ENCODE measurements at regions not wholly inside any gene's neighbourhood (a gene's known extent, or its start where the extent isn't known, plus 50 kb on each side); places are given as distances from the start of the nearest gene placed in this dataset.
A peak's percentile ranks its signal among the peaks of the same experiment; 100 is the strongest.

DNA sequence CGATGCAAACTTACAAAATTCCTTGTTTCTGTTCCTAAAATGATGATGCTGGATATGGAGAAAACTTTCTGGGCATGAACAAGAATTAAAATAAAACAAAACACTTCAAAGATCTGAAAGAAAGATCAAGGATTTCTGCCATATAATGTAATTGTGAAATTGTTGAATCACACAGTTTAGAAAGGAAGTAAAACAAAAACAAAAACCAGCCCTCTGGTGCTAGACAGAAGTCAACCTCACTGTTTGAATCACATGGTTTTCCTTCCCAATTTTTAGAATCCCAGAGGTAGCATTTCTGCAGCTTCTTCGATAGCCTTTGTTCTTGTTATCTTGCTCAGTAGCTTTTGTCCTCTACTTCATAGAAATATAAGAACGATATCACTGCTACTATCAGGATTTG, 118.2 kb upstream of the ARGLU1 start:
- Histone ChIP-seq H3K9me2 (ENCODE audit: insufficient read depth, low read length) (no peaks in the 10 kb centered on the region), H3K27ac (ENCODE audit: low read length) (no peak overlapping the region), H3F3A (ENCODE audit: insufficient read depth, low read length, poor library complexity, severe bottlenecking) (peaks cover 4% of the 10 kb centered on the region), H3K9me3 (ENCODE audit: low read length) (no peaks in the 10 kb centered on the region), H3K4me2 (ENCODE audit: low read length) (no peak overlapping the region), H2AFZ (ENCODE audit: low read depth, low read length) (no peak overlapping the region), H4K20me1 (ENCODE audit: insufficient read depth) (no peaks in the 10 kb centered on the region), H3K27me3 (ENCODE audit: insufficient read depth, low read depth, low read length) (no peaks in the 10 kb centered on the region), H3K36me3 (ENCODE audit: insufficient read depth, low read length) (no peaks in the 10 kb centered on the region), H3K9ac (ENCODE audit: low read length) (no peak overlapping the region), H3K4me3 (ENCODE audit: low read length) (no peak overlapping the region), H3K79me2 (replicated peaks; ENCODE audit: insufficient read depth, low read length) (no peaks in the 10 kb centered on the region)
- TF ChIP-seq POLR2AphosphoS5 (IDR thresholded peaks at IDR 0.05), result no peak
- TF ChIP-seq RAD21 (conservative IDR thresholded peaks at IDR 0.05), result no peak
- TF ChIP-seq EZH2 (IDR thresholded peaks at IDR 0.05; ENCODE audit: borderline replicate concordance, insufficient read depth, low read length, poor library complexity, severe bottlenecking), result no peak

GRCh38 chr13:106685143-106685542, 117.2 kb upstream of the ARGLU1 start:
- Histone ChIP-seq H3K36me3 (ENCODE audit: insufficient read depth, low read length) (no peaks in the 10 kb centered on the region), H3K79me2 (replicated peaks; ENCODE audit: insufficient read depth, low read length) (no peaks in the 10 kb centered on the region), H3K4me3 (ENCODE audit: low read length) (no peak overlapping the region), H3K9me2 (ENCODE audit: insufficient read depth, low read length) (no peaks in the 10 kb centered on the region), H3K9me3 (ENCODE audit: low read length) (no peaks in the 10 kb centered on the region), H2AFZ (ENCODE audit: low read depth, low read length) (no peak overlapping the region), H3K4me2 (ENCODE audit: low read length) (no peak overlapping the region), H3F3A (ENCODE audit: insufficient read depth, low read length, poor library complexity, severe bottlenecking) (peaks cover 4% of the 10 kb centered on the region), H3K9ac (ENCODE audit: low read length) (no peak overlapping the region), H4K20me1 (ENCODE audit: insufficient read depth) (no peaks in the 10 kb centered on the region), H3K27me3 (ENCODE audit: insufficient read depth, low read depth, low read length) (no peaks in the 10 kb centered on the region), H3K27ac (ENCODE audit: low read length) (no peak overlapping the region)
- TF ChIP-seq, protein P1, sequence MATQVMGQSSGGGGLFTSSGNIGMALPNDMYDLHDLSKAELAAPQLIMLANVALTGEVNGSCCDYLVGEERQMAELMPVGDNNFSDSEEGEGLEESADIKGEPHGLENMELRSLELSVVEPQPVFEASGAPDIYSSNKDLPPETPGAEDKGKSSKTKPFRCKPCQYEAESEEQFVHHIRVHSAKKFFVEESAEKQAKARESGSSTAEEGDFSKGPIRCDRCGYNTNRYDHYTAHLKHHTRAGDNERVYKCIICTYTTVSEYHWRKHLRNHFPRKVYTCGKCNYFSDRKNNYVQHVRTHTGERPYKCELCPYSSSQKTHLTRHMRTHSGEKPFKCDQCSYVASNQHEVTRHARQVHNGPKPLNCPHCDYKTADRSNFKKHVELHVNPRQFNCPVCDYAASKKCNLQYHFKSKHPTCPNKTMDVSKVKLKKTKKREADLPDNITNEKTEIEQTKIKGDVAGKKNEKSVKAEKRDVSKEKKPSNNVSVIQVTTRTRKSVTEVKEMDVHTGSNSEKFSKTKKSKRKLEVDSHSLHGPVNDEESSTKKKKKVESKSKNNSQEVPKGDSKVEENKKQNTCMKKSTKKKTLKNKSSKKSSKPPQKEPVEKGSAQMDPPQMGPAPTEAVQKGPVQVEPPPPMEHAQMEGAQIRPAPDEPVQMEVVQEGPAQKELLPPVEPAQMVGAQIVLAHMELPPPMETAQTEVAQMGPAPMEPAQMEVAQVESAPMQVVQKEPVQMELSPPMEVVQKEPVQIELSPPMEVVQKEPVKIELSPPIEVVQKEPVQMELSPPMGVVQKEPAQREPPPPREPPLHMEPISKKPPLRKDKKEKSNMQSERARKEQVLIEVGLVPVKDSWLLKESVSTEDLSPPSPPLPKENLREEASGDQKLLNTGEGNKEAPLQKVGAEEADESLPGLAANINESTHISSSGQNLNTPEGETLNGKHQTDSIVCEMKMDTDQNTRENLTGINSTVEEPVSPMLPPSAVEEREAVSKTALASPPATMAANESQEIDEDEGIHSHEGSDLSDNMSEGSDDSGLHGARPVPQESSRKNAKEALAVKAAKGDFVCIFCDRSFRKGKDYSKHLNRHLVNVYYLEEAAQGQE (IDR thresholded peaks at IDR 0.05; ENCODE audit: borderline replicate concordance), result no peak
- TF ChIP-seq RAD21 (conservative IDR thresholded peaks at IDR 0.05), result peak; percentile 36
- no peak for TF ChIP-seq EZH2 (IDR thresholded peaks at IDR 0.05; ENCODE audit: borderline replicate concordance, insufficient read depth, low read length, poor library complexity, severe bottlenecking)

DNA sequence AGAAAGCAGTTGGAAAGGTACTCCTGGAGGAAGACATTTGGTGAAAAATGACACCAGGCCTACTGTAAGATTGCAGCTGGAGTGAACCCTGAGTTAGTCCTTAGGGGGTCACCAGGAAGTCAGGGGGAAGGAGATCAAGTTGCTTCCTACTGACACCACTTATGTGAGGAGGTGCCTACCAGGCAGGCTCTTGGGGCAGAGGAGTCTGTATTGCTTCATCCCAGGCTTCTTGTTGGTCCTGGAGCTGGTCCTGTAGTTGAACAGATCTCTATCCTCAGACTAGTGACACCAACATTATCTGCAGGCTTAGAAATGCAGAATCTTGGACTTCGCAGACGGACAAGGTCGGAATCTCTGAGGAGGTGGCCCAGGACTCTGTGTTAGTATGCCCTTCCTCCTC, 116.0 kb upstream of the ARGLU1 start:
- no peaks in the 10 kb centered on the region for H4K20me1 ChIP-seq (ENCODE audit: insufficient read depth)
- no peak for TF ChIP-seq MXI1 (conservative IDR thresholded peaks at IDR 0.05; ENCODE audit: poor library complexity, severe bottlenecking)
- TF ChIP-seq POLR2AphosphoS5 (IDR thresholded peaks at IDR 0.05), result no peak
- no peak for TF ChIP-seq SMC3 (conservative IDR thresholded peaks at IDR 0.05; ENCODE audit: poor library complexity)
- TF ChIP-seq EP300 (conservative IDR thresholded peaks at IDR 0.05; ENCODE audit: poor library complexity, severe bottlenecking), result no peak
- no peak for TF ChIP-seq EZH2 (IDR thresholded peaks at IDR 0.05; ENCODE audit: borderline replicate concordance, insufficient read depth, low read length, poor library complexity, severe bottlenecking)
- TF ChIP-seq, protein P2, sequence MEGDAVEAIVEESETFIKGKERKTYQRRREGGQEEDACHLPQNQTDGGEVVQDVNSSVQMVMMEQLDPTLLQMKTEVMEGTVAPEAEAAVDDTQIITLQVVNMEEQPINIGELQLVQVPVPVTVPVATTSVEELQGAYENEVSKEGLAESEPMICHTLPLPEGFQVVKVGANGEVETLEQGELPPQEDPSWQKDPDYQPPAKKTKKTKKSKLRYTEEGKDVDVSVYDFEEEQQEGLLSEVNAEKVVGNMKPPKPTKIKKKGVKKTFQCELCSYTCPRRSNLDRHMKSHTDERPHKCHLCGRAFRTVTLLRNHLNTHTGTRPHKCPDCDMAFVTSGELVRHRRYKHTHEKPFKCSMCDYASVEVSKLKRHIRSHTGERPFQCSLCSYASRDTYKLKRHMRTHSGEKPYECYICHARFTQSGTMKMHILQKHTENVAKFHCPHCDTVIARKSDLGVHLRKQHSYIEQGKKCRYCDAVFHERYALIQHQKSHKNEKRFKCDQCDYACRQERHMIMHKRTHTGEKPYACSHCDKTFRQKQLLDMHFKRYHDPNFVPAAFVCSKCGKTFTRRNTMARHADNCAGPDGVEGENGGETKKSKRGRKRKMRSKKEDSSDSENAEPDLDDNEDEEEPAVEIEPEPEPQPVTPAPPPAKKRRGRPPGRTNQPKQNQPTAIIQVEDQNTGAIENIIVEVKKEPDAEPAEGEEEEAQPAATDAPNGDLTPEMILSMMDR (IDR thresholded peaks at IDR 0.05; ENCODE audit: poor library complexity, severe bottlenecking), result no peak
- TF ChIP-seq, protein P1 (IDR thresholded peaks at IDR 0.05; ENCODE audit: borderline replicate concordance), result no peak
- no peak overlapping the region for H3K4me3 ChIP-seq (ENCODE audit: low read length)
- H3K9me3 ChIP-seq (ENCODE audit: low read length), result no peaks in the 10 kb centered on the region
- no peaks in the 10 kb centered on the region for H3K36me3 ChIP-seq (ENCODE audit: insufficient read depth, low read length)
- no peaks in the 10 kb centered on the region for H3K79me2 ChIP-seq (replicated peaks; ENCODE audit: insufficient read depth, low read length)
- H3K9me2 ChIP-seq (ENCODE audit: insufficient read depth, low read length), result no peaks in the 10 kb centered on the region
- H3K9ac ChIP-seq (ENCODE audit: low read length), result no peak overlapping the region
- no peaks in the 10 kb centered on the region for H3K27me3 ChIP-seq (ENCODE audit: insufficient read depth, low read depth, low read length)
- no peak overlapping the region for H3K27ac ChIP-seq (ENCODE audit: low read length)
- H2AFZ ChIP-seq (ENCODE audit: low read depth, low read length), result no peak overlapping the region
- H3F3A ChIP-seq (ENCODE audit: insufficient read depth, low read length, poor library complexity, severe bottlenecking), result peaks cover 4% of the 10 kb centered on the region
- no peak overlapping the region for H3K4me2 ChIP-seq (ENCODE audit: low read length)

All from neural cell (in vitro differentiated cells).